HG02852 (cell line): ENCODE measurements at regions not wholly inside any gene's neighbourhood (a gene's known extent, or its start where the extent isn't known, plus 50 kb on each side); places are given as distances from the start of the nearest gene placed in this dataset.
"Not testable (repeated sequence)": the region's sequence is repeated elsewhere in the genome, so short reads cannot be mapped to it uniquely, and the experiment has no call there.

Experiments
- ATAC-seq: cut with Tn5 transposase; IDR thresholded peaks from one replicate; pipeline ENCODE4 v1.9.1; 2021; ENCODE audit warnings: mild to moderate bottlenecking, moderate library complexity; ENCODE audit not compliant: unreplicated experiment

GRCh38 chr9:81083854-81084512 lies 605.4 kb downstream of the TLE1 start:
- peak; percentile 72 for ATAC-seq

GRCh38 chr9:81083067-81083466 lies 606.3 kb downstream of the TLE1 start:
- ATAC-seq, result no peak

GRCh38 chr9:81082221-81082620 lies 607.1 kb downstream of the TLE1 start:
- no peak for ATAC-seq

GRCh38 chr9:81080900-81081299 lies 608.4 kb downstream of the TLE1 start:
- no peak for ATAC-seq

- no peak for ATAC-seq
These were observed 609.2 kb downstream of the TLE1 start for GRCh38 chr9:81080185-81080584.

- no peak for ATAC-seq
These were observed 610.3 kb downstream of the TLE1 start for GRCh38 chr9:81079055-81079454.

- no peak for ATAC-seq
These were observed 610.8 kb downstream of the TLE1 start for GRCh38 chr9:81078555-81078954.

GRCh38 chr9:81077572-81077971 lies 611.8 kb downstream of the TLE1 start:
- ATAC-seq, result peak; percentile 83

GRCh38 chr9:81076131-81076530 lies 613.2 kb downstream of the TLE1 start:
- ATAC-seq, result no peak

- ATAC-seq, result no peak
These were observed 615.1 kb downstream of the TLE1 start for GRCh38 chr9:81074221-81074620.

- ATAC-seq, result no peak
These were observed 615.5 kb downstream of the TLE1 start for GRCh38 chr9:81073821-81074220.

GRCh38 chr9:81072758-81073157 lies 616.6 kb downstream of the TLE1 start:
- no peak for ATAC-seq

- ATAC-seq, result no peak
These were observed 618.2 kb downstream of the TLE1 start for GRCh38 chr9:81071108-81071507.

GRCh38 chr9:81070689-81071088 lies 618.7 kb downstream of the TLE1 start:
- no peak for ATAC-seq

GRCh38 chr9:81069923-81070322 lies 619.4 kb downstream of the TLE1 start:
- ATAC-seq, result no peak

GRCh38 chr9:81069038-81069795 lies 620.1 kb downstream of the TLE1 start:
- no peak for ATAC-seq

- not testable (repeated sequence) for ATAC-seq
These were observed 626.4 kb downstream of the TLE1 start for GRCh38 chr9:81062995-81063394.

GRCh38 chr9:81058782-81059181 lies 630.6 kb downstream of the TLE1 start:
- no peak for ATAC-seq

- no peak for ATAC-seq
These were observed 635.9 kb downstream of the TLE1 start for GRCh38 chr9:81053298-81054025.

- ATAC-seq, result no peak
These were observed 636.5 kb downstream of the TLE1 start for GRCh38 chr9:81052846-81053245.

- no peak for ATAC-seq
These were observed 642.1 kb downstream of the TLE1 start for GRCh38 chr9:81047280-81047679.

GRCh38 chr9:81045658-81046057 lies 643.7 kb downstream of the TLE1 start:
- no peak for ATAC-seq
